ENCODE measurements at regions not wholly inside any gene's neighbourhood (a gene's known extent, or its start where the extent isn't known, plus 50 kb on each side); places are given as distances from the start of the nearest gene placed in this dataset.

DNA sequence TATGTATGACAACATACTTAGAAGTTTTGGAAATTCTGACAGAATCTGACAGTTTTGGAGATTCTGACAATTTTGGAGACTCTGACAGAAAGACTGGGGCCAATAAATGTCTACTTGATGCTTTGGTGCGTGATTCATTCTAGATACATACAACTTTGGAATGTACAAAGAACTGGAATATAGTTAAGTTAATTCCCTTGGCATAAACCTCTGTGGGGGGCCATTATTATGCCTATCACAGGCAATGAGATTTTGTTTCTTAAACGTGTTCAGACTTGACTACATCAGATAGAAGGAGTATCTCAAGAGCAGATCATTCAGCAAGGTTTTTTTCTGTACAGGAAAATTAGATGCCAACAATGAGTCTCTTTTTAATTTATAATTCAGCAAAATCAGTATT is 617.6 kb upstream of the ZNF717 start:
- in situ Hi-C loops (cut with HindIII; ENCODE audit: low pct_unique_long_range_greater_than_20kb, low sequenced_read_pairs) = no loop called here
- CTCF ChIA-PET = no interaction called here

DNA sequence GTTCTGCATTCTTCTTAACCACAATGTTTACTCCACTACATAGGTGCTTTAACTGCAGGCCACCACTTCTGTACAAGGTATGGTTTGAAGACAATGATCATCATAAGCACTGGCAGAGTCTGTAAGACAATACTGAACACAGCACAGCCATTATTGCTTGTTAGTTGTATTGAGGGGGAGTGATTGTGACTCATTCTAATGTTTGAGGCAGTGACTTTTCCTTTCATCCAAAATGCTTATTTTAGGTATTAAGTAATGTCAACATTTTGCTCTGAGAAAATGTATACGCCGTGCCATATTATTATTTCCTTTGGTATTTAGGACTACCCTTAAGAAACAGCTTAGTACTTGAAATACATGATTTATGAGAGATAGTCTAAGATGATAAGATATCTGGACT is 618.2 kb upstream of the ZNF717 start:
- no peaks in the 10 kb centered on the region for H3K36me3 ChIP-seq (ENCODE audit: control insufficient read depth, insufficient read depth, low read length)
- ATAC-seq (no peak), DNase-seq (ENCODE audit: low read depth, low spot score) (no peak)
- intact Hi-C loops (cut with micrococcal nuclease; ENCODE audit: unreplicated experiment) (no loop called here), in situ Hi-C loops (cut with HindIII; ENCODE audit: low pct_unique_long_range_greater_than_20kb, low sequenced_read_pairs) (no loop called here)
- H3K27me3 ChIP-seq (ENCODE audit: control insufficient read depth, insufficient read depth, low read length) = no peaks in the 10 kb centered on the region
- H3K4me1 ChIP-seq (ENCODE audit: control insufficient read depth, insufficient read depth, low read length) = no peaks in the 10 kb centered on the region
- no peaks in the 10 kb centered on the region for H3K9me3 ChIP-seq (ENCODE audit: control insufficient read depth, insufficient read depth, low read depth, low read length)
- ChIA-PET POLR2A (no interaction called here), CTCF (no interaction called here)
- no TSS peak for BruUV-seq (replicated peaks)
- no peak overlapping the region for H3K27ac ChIP-seq (ENCODE audit: low read length)
- TF ChIP-seq POLR2AphosphoS5 (IDR thresholded peaks at IDR 0.05; ENCODE audit: low read depth, low read length) (no peak), SIN3A (IDR thresholded peaks at IDR 0.05; ENCODE audit: borderline replicate concordance, insufficient read depth, low read depth, low read length) (no peak), TCF7L2 (IDR thresholded peaks at IDR 0.05; ENCODE audit: low read depth, low read length) (no peak)
- TF ChIP-seq, protein P1, sequence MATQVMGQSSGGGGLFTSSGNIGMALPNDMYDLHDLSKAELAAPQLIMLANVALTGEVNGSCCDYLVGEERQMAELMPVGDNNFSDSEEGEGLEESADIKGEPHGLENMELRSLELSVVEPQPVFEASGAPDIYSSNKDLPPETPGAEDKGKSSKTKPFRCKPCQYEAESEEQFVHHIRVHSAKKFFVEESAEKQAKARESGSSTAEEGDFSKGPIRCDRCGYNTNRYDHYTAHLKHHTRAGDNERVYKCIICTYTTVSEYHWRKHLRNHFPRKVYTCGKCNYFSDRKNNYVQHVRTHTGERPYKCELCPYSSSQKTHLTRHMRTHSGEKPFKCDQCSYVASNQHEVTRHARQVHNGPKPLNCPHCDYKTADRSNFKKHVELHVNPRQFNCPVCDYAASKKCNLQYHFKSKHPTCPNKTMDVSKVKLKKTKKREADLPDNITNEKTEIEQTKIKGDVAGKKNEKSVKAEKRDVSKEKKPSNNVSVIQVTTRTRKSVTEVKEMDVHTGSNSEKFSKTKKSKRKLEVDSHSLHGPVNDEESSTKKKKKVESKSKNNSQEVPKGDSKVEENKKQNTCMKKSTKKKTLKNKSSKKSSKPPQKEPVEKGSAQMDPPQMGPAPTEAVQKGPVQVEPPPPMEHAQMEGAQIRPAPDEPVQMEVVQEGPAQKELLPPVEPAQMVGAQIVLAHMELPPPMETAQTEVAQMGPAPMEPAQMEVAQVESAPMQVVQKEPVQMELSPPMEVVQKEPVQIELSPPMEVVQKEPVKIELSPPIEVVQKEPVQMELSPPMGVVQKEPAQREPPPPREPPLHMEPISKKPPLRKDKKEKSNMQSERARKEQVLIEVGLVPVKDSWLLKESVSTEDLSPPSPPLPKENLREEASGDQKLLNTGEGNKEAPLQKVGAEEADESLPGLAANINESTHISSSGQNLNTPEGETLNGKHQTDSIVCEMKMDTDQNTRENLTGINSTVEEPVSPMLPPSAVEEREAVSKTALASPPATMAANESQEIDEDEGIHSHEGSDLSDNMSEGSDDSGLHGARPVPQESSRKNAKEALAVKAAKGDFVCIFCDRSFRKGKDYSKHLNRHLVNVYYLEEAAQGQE (IDR thresholded peaks at IDR 0.05; ENCODE audit: insufficient read depth in 1 of 2, low read depth in 2 of 2, low read length in 1 of 2) = no peak
- TF ChIP-seq, protein P2, sequence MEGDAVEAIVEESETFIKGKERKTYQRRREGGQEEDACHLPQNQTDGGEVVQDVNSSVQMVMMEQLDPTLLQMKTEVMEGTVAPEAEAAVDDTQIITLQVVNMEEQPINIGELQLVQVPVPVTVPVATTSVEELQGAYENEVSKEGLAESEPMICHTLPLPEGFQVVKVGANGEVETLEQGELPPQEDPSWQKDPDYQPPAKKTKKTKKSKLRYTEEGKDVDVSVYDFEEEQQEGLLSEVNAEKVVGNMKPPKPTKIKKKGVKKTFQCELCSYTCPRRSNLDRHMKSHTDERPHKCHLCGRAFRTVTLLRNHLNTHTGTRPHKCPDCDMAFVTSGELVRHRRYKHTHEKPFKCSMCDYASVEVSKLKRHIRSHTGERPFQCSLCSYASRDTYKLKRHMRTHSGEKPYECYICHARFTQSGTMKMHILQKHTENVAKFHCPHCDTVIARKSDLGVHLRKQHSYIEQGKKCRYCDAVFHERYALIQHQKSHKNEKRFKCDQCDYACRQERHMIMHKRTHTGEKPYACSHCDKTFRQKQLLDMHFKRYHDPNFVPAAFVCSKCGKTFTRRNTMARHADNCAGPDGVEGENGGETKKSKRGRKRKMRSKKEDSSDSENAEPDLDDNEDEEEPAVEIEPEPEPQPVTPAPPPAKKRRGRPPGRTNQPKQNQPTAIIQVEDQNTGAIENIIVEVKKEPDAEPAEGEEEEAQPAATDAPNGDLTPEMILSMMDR (IDR thresholded peaks at IDR 0.05) = no peak
- no peak overlapping the region for H3K4me3 ChIP-seq (ENCODE audit: low read depth in 2 of 2, low read length in 2 of 2)

More for the DNA sequence above, 617.6 kb upstream of the ZNF717 start:
- DNase-seq (ENCODE audit: low read depth, low spot score) (no peak), ATAC-seq (no peak)
- BruUV-seq (replicated peaks) = no TSS peak
- TF ChIP-seq, protein P2 (IDR thresholded peaks at IDR 0.05) = no peak
- TF ChIP-seq TCF7L2 (IDR thresholded peaks at IDR 0.05; ENCODE audit: low read depth, low read length) = no peak
- TF ChIP-seq, protein P1 (IDR thresholded peaks at IDR 0.05; ENCODE audit: insufficient read depth in 1 of 2, low read depth in 2 of 2, low read length in 1 of 2) = no peak
- TF ChIP-seq POLR2AphosphoS5 (IDR thresholded peaks at IDR 0.05; ENCODE audit: low read depth, low read length) = no peak
- TF ChIP-seq SIN3A (IDR thresholded peaks at IDR 0.05; ENCODE audit: borderline replicate concordance, insufficient read depth, low read depth, low read length) = no peak
- no peak overlapping the region for H3K27ac ChIP-seq (ENCODE audit: low read length)
- H3K4me3 ChIP-seq (ENCODE audit: low read depth in 2 of 2, low read length in 2 of 2) = no peak overlapping the region
- H3K9me3 ChIP-seq (ENCODE audit: control insufficient read depth, insufficient read depth, low read depth, low read length) = no peaks in the 10 kb centered on the region
- H3K27me3 ChIP-seq (ENCODE audit: control insufficient read depth, insufficient read depth, low read length) = no peaks in the 10 kb centered on the region
- POLR2A ChIA-PET = no interaction called here
- no peaks in the 10 kb centered on the region for H3K4me1 ChIP-seq (ENCODE audit: control insufficient read depth, insufficient read depth, low read length)
- no peaks in the 10 kb centered on the region for H3K36me3 ChIP-seq (ENCODE audit: control insufficient read depth, insufficient read depth, low read length)
- intact Hi-C loops (cut with micrococcal nuclease; ENCODE audit: unreplicated experiment) = no loop called here

Measured in Panc1 (cell line).